NCI-H748 (cell line): ENCODE measurements at regions not wholly inside any gene's neighbourhood (a gene's known extent, or its start where the extent isn't known, plus 50 kb on each side); places are given as distances from the start of the nearest gene placed in this dataset.

Experiments used
- DNase-seq: peaks from one replicate; lab custom pipeline; 2025; ENCODE audit not compliant: unreplicated experiment; lab: John Stamatoyannopoulos, UW

DNA sequence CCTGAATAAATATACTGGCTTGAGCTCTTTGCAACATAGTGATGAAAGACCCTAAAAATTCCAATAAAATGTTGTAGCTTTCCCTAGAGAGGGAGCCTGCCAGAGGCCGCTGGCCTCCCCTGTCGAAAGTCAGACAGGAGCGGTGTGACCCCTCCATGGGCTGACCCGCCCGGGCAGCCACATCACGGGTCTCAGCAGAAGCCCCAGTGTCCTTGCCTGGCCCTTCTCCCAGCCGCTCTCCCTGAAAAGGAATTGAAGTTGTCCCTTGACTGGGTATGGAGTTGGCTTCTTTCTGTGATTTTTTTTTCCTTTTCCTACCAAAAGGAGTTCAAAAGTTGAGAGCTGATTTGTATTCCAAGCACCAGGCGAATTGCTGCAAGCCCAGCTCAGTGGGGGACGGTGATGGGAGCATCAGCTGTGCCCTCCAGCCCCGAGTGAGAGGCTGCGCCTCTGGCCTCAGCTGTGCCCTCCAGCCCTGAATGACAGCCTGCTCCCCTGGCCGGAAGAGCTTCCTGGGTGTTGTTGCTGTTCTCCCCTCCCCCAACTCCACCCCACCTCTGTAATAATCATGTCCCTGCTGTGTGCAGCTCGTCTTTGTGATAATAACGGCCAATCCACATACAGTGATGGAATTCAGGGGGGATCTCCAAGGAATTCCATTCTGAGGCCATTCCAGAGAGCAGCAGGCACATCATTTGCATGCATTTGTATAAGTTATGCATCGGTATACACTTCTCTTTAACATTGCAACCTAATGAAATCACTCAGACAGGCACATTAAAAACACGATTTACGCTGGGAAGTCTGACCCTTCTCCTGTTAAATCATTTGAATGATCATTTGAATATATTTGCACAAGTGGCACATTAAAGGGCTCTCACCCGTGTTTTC lies 501.0 kb downstream of the EIPR1 start:
- no peak for DNase-seq

DNA sequence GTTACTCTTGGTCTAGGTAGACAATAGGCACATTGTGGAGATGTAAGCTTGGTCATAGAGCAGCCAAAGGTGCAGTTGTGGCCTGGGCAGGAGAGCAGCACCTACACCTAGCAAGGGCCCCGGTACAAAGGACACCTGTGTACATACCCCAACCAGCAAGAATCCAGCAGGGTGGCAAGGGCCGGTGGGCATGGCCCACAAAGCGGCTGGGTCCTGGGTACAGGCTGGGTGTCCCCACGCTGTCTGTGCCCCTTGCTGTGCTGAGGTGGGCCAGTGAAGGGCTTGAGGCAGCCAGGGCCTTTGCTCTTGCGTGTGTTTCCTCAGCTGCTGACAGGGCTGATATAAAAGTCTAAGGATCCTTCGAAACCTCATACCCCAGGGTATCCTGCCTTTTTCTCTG lies 501.8 kb downstream of the EIPR1 start:
- DNase-seq: no peak

DNA sequence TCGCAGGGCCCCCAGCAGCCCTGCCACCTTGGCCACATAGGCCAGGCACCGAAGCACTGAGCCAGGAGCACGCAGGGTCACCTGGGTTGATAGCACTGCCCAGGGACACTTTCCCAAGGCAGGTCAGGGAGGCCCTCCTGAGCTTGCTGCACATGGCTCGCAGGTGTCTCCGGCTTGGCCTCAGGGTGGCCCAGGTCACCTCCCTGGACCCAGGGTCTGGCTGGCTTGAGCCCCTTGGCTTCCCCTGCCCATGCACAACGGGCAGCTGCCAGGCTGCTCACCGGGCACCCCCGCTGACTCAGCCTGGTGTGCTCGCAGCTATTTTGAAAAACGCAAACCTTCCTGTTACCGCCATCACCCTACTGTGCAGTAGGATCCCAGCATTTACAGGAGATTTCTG lies 502.3 kb downstream of the EIPR1 start:
- DNase-seq: no peak

DNA sequence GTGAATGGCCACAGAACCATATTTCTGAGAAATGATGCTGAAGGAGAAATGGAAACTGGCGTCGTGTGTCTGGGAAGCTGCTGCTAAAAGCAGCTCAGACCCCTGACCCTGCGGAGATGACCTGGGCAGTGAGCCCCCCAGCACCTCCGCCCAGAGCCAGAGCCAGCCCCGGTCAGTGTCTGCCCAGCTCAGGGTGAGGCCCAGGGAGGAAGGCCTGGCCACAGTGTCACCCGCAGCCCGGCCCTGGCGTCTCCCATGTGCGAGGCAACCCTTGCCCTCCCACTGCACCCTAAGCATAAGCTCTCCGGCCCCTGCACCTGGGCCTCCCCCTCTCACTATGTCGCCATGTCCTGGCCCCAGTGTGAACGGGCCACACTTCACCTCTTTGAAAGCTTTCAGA lies 502.8 kb downstream of the EIPR1 start:
- no peak for DNase-seq

DNA sequence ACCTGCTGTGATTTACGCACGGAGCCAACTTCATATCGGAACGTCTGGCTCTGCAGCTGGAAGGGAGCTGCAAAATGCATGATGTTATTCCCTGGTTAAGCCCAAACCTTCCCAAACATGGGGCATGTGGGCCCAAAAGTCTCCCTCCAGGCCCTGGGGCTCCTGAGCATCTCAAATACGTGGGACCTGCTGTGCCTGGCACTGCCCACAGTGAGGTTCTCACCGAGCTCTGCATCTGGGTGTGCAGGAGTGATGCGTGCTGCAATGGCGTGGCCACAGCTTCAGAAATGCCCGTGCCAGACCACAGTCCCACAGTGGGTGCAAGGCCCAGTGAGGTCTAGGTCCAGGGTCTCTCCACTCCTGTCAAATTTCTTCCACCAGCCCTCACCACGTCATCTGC lies 503.3 kb downstream of the EIPR1 start:
- DNase-seq: no peak

GRCh38 chr2:2873450-2873811 lies 504.2 kb downstream of the EIPR1 start:
- DNase-seq: no peak

GRCh38 chr2:2872713-2873449 lies 504.7 kb downstream of the EIPR1 start:
- no peak for DNase-seq

DNA sequence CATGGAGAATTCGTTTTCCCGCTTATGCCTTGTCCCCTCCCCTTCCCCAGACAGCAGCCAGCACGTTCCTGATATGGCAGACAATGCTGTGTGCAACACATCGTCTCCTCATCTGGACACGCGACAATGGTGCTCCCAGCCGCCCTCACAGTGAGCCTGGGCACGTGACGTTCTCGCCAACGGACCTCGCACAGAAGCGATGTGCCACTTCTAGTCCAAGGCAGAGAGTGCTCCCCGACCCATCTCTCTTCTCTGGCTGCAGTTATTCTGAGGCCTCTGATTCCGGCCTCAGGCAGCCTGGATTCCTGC lies 505.4 kb downstream of the EIPR1 start:
- no peak for DNase-seq

DNA sequence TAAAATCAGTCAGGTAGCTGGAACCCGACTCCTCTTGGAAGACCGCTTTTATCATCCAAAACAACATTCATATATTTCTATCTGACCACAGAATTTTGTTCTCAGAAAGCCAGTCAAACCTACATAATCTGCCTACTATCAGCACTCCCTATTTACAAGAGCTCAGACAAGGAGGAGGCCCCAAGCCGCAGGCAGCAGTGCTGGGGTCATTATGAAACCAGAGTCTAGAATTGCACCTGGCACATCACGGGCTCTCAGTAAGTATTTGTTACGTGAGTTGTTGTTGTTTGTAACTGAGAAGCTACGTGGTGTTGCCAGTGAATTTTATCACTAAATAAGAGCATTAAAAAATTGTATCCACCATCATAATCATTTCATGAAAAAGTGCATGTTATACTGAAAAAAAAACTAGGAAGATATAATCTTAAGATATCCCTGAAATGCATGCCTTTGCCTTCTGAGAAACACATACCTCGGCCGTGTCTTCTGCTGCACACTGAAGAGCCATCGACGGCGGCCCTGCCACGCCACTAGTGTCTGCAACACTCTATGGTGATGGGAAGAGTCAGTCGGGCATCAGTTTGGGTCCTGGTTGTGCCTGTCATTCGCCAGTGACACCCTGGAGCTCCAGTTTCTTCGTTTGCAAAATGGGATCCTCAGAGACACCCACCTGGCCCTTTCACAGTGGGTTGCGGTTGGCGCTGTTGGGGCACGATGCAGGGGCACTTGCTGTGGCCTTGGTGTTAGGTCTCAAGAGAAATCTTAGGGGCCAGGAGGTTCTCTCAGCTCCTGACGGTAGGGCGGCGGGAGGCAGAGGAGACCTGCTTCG lies 505.9 kb downstream of the EIPR1 start:
- no peak for DNase-seq

DNA sequence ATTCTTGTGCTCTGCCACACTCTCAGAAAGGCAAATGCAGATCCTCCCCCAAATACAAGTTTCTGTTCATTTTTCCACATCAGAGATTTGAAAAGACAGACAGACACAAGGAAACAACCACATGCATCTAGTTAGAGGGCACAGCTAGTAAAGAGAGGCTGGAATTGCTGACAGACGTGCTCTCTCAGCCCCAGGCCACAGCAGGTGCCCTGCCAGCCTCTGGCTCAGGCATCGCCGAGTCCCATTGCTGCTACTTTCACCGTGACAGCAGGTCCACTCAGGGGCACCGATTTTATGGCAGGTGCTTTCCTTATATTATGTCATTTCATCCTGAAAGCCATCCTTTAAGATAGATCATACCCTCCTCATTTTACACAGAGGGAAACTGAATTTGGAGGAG lies 507.5 kb downstream of the EIPR1 start:
- no peak for DNase-seq

DNA sequence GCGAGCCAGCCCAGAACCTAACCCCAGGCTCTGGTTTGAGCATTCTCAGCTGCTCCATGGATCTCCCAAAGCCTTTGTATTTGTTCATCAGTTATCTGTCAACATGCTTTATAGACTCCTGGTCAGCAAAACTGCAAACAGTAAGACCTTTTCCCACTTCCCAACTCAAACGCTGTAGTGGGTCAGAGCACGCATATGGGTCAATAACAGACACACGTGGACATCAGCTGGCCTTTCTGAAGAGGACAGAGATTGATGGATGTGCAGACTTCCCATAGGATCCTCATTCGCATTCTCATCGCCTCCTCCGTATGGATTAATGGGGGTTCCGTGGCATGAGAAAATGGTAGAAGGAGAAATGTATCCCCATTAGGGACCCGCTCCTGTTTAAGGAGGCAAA lies 508.1 kb downstream of the EIPR1 start:
- DNase-seq: no peak

DNA sequence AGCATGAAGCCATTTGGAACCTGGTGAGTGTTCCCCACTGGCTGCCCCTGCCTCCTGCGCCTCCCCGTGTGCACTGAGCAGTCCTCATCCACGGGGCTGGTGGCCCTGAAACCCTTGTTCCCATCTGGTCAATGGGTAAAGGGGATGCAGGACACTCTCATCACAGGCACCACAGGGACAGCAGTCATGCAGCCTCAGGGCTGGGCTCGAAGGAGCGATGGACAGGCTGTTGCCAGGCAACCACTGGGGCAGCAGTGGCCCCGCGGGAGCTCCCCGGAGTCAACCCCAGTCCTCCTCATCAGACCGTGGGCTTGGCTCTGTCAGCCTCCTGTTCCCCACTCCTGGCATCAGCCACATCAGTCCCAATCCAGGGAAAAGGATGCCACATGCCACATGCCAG lies 509.5 kb downstream of the EIPR1 start:
- peak; percentile 47 for DNase-seq

DNA sequence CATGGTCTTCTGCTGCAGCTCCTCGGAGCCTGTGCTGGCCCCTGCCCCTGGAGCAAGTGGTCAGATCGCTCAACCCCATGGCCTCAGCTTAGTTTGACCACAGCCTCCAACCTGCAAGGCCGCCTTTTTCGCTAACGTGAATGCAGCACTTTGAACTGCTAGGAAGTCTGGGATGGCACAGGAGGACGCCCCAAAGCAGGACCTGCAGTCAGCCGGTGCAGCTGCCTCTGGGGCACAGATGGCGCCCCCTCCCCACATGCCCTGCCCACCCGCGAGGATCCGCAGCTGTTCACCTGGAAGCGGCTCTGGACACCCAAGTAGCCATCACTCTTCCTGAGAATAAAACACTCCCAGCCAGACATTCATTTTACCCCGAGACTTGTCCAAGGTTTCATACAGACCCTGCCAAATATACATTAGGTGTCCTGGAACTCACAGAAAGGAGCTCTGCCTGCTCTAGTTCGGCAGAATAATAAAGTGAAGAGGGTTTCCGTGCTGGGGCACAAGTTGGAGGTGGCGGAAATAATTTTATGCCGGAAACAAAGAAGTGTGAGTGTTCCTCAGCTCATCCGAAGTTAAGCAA lies 510.1 kb downstream of the EIPR1 start:
- DNase-seq: no peak

GRCh38 chr2:2866459-2866858 lies 511.2 kb downstream of the EIPR1 start:
- no peak for DNase-seq

GRCh38 chr2:2862386-2862785 lies 515.2 kb downstream of the EIPR1 start:
- no peak for DNase-seq

GRCh38 chr2:2861666-2862240 lies 515.9 kb downstream of the EIPR1 start:
- DNase-seq: no peak

- DNase-seq: no peak
These were observed 516.9 kb downstream of the EIPR1 start for GRCh38 chr2:2860589-2861300.

DNA sequence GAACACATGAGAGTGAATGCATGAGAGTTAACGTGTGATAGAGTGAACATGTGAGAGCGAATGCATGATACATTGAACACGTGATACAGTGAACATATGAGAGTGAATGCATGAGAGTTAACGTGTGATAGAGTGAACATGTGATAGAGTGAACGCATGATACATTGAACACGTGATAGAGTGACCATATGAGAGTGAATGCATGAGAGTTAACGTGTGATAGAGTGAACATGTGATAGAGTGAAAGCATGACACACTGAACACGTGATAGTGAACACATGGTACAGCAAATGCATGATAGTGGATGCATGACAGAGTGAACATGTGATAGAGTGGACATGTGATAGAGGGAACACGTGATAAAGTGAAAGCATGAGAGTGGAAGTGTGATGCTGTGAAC lies 517.9 kb downstream of the EIPR1 start:
- DNase-seq: no peak

- no peak for DNase-seq
These were observed 518.5 kb downstream of the EIPR1 start for GRCh38 chr2:2859164-2859563.

DNA sequence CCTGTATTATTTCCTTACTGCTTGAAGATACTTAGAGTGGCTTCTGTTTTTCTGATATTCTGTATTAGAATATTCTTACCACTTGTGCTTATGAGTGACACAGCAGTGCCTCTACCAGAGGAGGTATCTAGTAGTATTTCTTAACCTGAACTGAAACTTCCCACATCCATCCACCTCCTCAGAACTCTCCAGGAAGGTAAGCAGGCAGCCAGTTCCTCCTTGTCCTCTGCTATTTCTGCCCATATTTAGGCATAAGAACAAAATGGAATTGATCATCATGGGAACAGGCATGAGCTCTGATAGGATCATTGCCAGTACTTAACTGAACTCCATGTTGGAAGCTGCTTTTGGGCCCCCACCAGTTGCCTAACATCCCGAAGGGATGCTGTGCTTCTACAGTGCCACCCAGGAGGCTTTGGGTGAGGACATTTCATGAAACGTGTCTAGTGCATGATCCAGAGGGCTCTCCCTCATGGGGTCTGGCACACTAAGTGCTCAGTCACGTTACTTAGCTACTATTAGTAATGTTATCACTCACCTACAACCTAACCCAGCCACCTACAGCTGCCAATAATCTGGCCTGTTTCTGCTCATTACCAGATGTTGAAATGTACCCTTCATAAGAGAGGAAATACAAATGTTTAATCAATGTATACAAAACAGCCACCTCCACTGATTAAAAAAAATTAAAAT lies 520.7 kb downstream of the EIPR1 start:
- DNase-seq: no peak
